K562 (cell line): ENCODE measurements at regions not wholly inside any gene's neighbourhood (a gene's known extent, or its start where the extent isn't known, plus 50 kb on each side); places are given as distances from the start of the nearest gene placed in this dataset.

Source experiments
- ATAC-seq: fragments of 200-7000 bp; cut with Tn5 transposase; 3 replicates; pipeline ENCODE4 v1.9.1; 2020; ENCODE audit warnings: moderate library complexity
- BruUV-seq: library from RNA; stranded (reverse); fragments of 400-500 nt; replicated peaks from 2 replicates; lab custom pipeline; 2021; lab: Mats Ljungman, UMichigan
- CTCF ChIA-PET: fragments of 300-600 bp; formaldehyde crosslinking; extraction: SDS; loops from one replicate; lab custom pipeline; 2021; ENCODE audit warnings: low intra/inter-chr PET ratio; lab: Yijun Ruan, JAX
- POLR2A ChIA-PET: fragments of 300-600, 350-650 bp; sonication (Branson Sonifier 250); formaldehyde crosslinking; extraction: SDS; loops from one replicate; lab custom pipeline; 2021; ENCODE audit warnings: antibody characterized with exemption, inconsistent platforms; lab: Yijun Ruan, JAX
- DNase-seq, 4 experiments: peaks; one replicate each; pipeline versions ENCODE4 v3.0.0 to v3.0.0-alpha.2; 2011 to 2018; ENCODE audit warnings: low spot score in 3 of 4, mixed read lengths in 3 of 4; ENCODE audit errors: extremely low read depth in 1 of 4
- FAIRE-seq: peaks from 2 replicates; lab custom pipeline; 2011; peaks lifted over from hg19 to GRCh38; lab: Jason Lieb, UNC
- H2AFZ ChIP-seq: 2 replicates; pipeline ENCODE4 v1.6.0; 2011; ENCODE audit warnings: low read depth, low read length, control low read depth, inconsistent platforms
- H3K27ac ChIP-seq: fragments of 200-600 bp; 3 replicates; pipeline ENCODE4 v1.8.0; 2011; ENCODE audit warnings: low read depth, mild to moderate bottlenecking, control low read depth, inconsistent platforms, low read length, moderate library complexity, mixed read lengths; ENCODE audit errors: extremely low read depth
- H3K27me3 ChIP-seq, 2 experiments: fragments of 300-600 bp in 1 of 2; 2 replicates in 1 of 2; 3 replicates in 1 of 2; pipeline versions ENCODE4 v1.6.0 to v1.8.0; 2011; ENCODE audit warnings: inconsistent platforms in 2 of 2, low read length in 2 of 2, mild to moderate bottlenecking in 1 of 2, mixed read lengths in 1 of 2, moderate library complexity in 1 of 2; ENCODE audit not compliant: control insufficient read depth in 2 of 2, insufficient read depth in 2 of 2
- H3K36me3 ChIP-seq: fragments of 300-600 bp; 3 replicates; pipeline ENCODE4 v1.8.0; 2011; ENCODE audit warnings: mild to moderate bottlenecking, low read length, inconsistent platforms; ENCODE audit not compliant: control insufficient read depth, insufficient read depth
- H3K4me1 ChIP-seq, 2 experiments: fragments of 200-600 bp in 1 of 2; replicated peaks in 1 of 2; 2 replicates in 1 of 2; 3 replicates in 1 of 2; pipeline versions ENCODE4 v1.5.1 to v1.8.0; 2011; ENCODE audit warnings: inconsistent platforms in 2 of 2, low read length in 2 of 2, mild to moderate bottlenecking in 1 of 2, mixed read lengths in 1 of 2, moderate library complexity in 1 of 2; ENCODE audit not compliant: control insufficient read depth in 2 of 2, insufficient read depth in 2 of 2
- H3K4me2 ChIP-seq: 2 replicates; pipeline ENCODE4 v1.6.1; 2011; ENCODE audit warnings: low read length, control low read depth, inconsistent platforms, mixed read lengths; ENCODE audit not compliant: insufficient read depth
- H3K4me3 ChIP-seq: fragments of 200-600 bp; sonication (generic), shearing (Covaris generic); 2 replicates; pipeline ENCODE4 v1.5.1; 2016; ENCODE audit warnings: control low read depth, inconsistent platforms
- H3K79me2 ChIP-seq: fragments of 200-600 bp; 3 replicates; pipeline ENCODE4 v1.8.0; 2011; ENCODE audit warnings: low read length, inconsistent platforms; ENCODE audit not compliant: control insufficient read depth, insufficient read depth
- H3K9ac ChIP-seq, 2 experiments: 2 replicates each; pipeline versions ENCODE4 v1.6.0 to v1.6.1; 2011; ENCODE audit warnings: low read depth in 2 of 2, low read length in 2 of 2, control low read depth in 1 of 2, inconsistent platforms in 1 of 2, mild to moderate bottlenecking in 1 of 2, mixed read lengths in 1 of 2; ENCODE audit not compliant: insufficient read depth in 1 of 2
- H3K9me1 ChIP-seq: one replicate; pipeline ENCODE4 v1.6.0; 2011; ENCODE audit warnings: inconsistent platforms, mild to moderate bottlenecking, low read length, moderate library complexity; ENCODE audit not compliant: control insufficient read depth, insufficient read depth
- H3K9me3 ChIP-seq: replicated peaks from 2 replicates; pipeline ENCODE4 v1.5.1; 2011; ENCODE audit warnings: low read depth, low read length, inconsistent platforms; ENCODE audit not compliant: control insufficient read depth, insufficient read depth
- H4K20me1 ChIP-seq: replicated peaks from 2 replicates; pipeline ENCODE4 v1.6.1; 2011; ENCODE audit warnings: low read length, inconsistent platforms, mixed read lengths; ENCODE audit not compliant: control insufficient read depth, insufficient read depth
- BCL6 ChIP-seq: fragments of 250-450 bp; sonication (Bioruptor Pico); IDR thresholded peaks from 2 replicates; pipeline ENCODE4 v1.4.0; 2020
- CBX3 ChIP-seq, 2 experiments: IDR thresholded peaks; 1 replicate in 1 of 2; 2 replicates in 1 of 2; pipeline ENCODE4 v1.6.1; 2012; ENCODE audit warnings: inconsistent platforms in 2 of 2, low read length in 2 of 2, borderline replicate concordance in 1 of 2, control low read depth in 1 of 2
- FOSL1 ChIP-seq: fragments of 200-800 bp; sonication (Bioruptor generic); conservative IDR thresholded peaks from 2 replicates; pipeline ENCODE4 v1.6.1; 2016; ENCODE audit warnings: missing genetic modification characterization, missing compliant biosample characterization
- HCFC1 ChIP-seq: IDR thresholded peaks from 2 replicates; pipeline ENCODE4 v1.6.1; 2012; ENCODE audit warnings: low read depth, low read length, improper control_type of control experiment
- HMGN3 ChIP-seq: IDR thresholded peaks from 2 replicates; pipeline ENCODE4 v1.6.1; 2011; ENCODE audit warnings: borderline replicate concordance, low read depth, mild to moderate bottlenecking, mixed read lengths, low read length; ENCODE audit not compliant: insufficient read length; ENCODE audit errors: extremely low read depth
- JUN ChIP-seq, 2 experiments: sonication (generic) in 1 of 2; formaldehyde crosslinking in 1 of 2; IDR thresholded peaks; 2 replicates each; pipeline versions ENCODE4 v1.6.1 to v1.8.0; 2012 to 2022; ENCODE audit warnings: borderline replicate concordance in 2 of 2, mild to moderate bottlenecking in 2 of 2, improper control_type of control experiment in 1 of 2, low read depth in 1 of 2, low read length in 1 of 2, missing genetic modification reagents in 1 of 2
- PHF20 ChIP-seq: fragments of 450-650 bp; IDR thresholded peaks from 2 replicates; pipeline ENCODE4 v1.6.1; 2018; ENCODE audit not compliant: partially characterized antibody
- ZMIZ1 ChIP-seq, 2 experiments: fragments of 150-350 bp in 1 of 2; IDR thresholded peaks; 2 replicates each; pipeline ENCODE4 v1.6.1; 2012 to 2016; ENCODE audit warnings: low read depth in 2 of 2, low read length in 2 of 2, mild to moderate bottlenecking in 1 of 2, moderate library complexity in 1 of 2
- ZNF143 ChIP-seq: sonication (generic); formaldehyde crosslinking; IDR thresholded peaks from 2 replicates; pipeline ENCODE4 v1.9.0; 2022; ENCODE audit warnings: mild to moderate bottlenecking, missing genetic modification reagents
- ZNF274 ChIP-seq: IDR thresholded peaks from 2 replicates; pipeline ENCODE4 v1.6.1; 2011; ENCODE audit warnings: low read depth, mild to moderate bottlenecking, low read length, moderate library complexity, borderline replicate concordance
- ZNF609 ChIP-seq: sonication (generic); formaldehyde crosslinking; IDR thresholded peaks from 2 replicates; pipeline ENCODE4 v1.8.1; 2023; ENCODE audit warnings: missing genetic modification reagents, mild to moderate bottlenecking, borderline replicate concordance
- WGBS: fragments of 100-300 bp; shearing (Covaris generic); methylation state at CpG from one replicate; pipeline ENCODE4 v1.1.6; 2016; ENCODE audit warnings: low coverage, mixed read lengths; ENCODE audit not compliant: insufficient coverage; ENCODE audit errors: missing lambda C conversion rate; 5-methylcytosine and 5-hydroxymethylcytosine counted together
- in situ Hi-C: fragments of 300-500 bp; cut with MboI; formaldehyde crosslinking; loops from 4 replicates; pipeline ENCODE4 v1.15.0; 2018; ENCODE audit warnings: inconsistent platforms, mixed read lengths
- intact Hi-C: fragments of 100-400 bp; cut with micrococcal nuclease; formaldehyde crosslinking; loops from 2 replicates; pipeline ENCODE4 v1.14.2; 2022

GRCh38 chr5:57850109-57850508, 367.5 kb upstream of the ACTBL2 start (continued):
- TF ChIP-seq ZNF609 (CRISPR knock-in tag) (no peak), ZNF274 (no peak), CBX3 (IDR thresholded peaks at IDR 0.05; ENCODE audit: borderline replicate concordance in 1 of 2, low read length in 2 of 2) (no peak)

- BruUV-seq = no TSS peak
- intact Hi-C loops (no loop called here), in situ Hi-C loops (no loop called here)
- WGBS = 10% methylated on average over 2 of the region's 2 CpGs
- Histone ChIP-seq H3K4me3 (no peak overlapping the region), H2AFZ (no peak overlapping the region), H4K20me1 (no peaks in the 10 kb centered on the region), H3K9me3 (no peaks in the 10 kb centered on the region), H3K27ac (no peak overlapping the region), H3K4me2 (no peak overlapping the region), H3K9ac (no peak overlapping the region), H3K36me3 (no peaks in the 10 kb centered on the region), H3K4me1 (no peaks in the 10 kb centered on the region), H3K27me3 (peaks cover 0 to 4% of the 10 kb centered on the region in 2 experiments; a peak in 2 of 5 replicates), H3K9me1 (no peaks in the 10 kb centered on the region), H3K79me2 (no peaks in the 10 kb centered on the region)
- ChIA-PET POLR2A (no interaction called here), CTCF (interaction anchor here (0.6 kb wide), 1 partner anchor 685 kb away, joined by 3 read pairs; no protein-coding TSS in a partner anchor)
- no peak for ATAC-seq
- no peak for DNase-seq
- FAIRE-seq = no peak
- TF ChIP-seq FOSL1 (no peak), JUN (IDR thresholded peaks at IDR 0.05; ENCODE audit: borderline replicate concordance, low read depth, low read length) (no peak), JUN (CRISPR knock-in tag; IDR thresholded peaks at IDR 0.05; ENCODE audit: borderline replicate concordance) (no peak), ZNF143 (CRISPR knock-in tag) (no peak), HMGN3 (no peak), ZMIZ1 (IDR thresholded peaks at IDR 0.05; ENCODE audit: low read depth in 2 of 2, low read length in 2 of 2) (no peak), BCL6 (no peak), HCFC1 (no peak), PHF20 (no peak)
These were observed 362.4 kb upstream of the ACTBL2 start for GRCh38 chr5:57845025-57845424.
